ENCODE measurements at regions not wholly inside any gene's neighbourhood (a gene's known extent, or its start where the extent isn't known, plus 50 kb on each side); places are given as distances from the start of the nearest gene placed in this dataset.
A peak's percentile ranks its signal among the peaks of the same experiment; 100 is the strongest.

DNA sequence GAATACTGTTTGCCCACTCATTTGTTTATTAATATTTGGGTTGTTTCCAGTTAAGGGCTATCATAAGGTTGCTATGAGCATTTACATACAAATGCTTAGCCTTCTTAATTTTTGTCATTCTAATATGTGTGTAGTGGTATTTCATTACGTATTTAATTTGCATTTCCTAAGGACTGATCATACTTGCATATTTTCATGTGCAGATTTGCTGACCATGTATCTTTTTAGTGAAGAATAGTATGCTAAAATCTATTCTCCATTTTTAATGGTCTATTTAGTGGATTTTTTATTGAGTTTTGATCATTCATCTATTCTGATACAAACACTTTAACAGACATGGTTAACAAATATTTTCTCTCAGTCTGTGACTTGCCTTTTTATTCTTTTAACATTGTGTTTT, 949.5 kb downstream of the RAB28 start:
- Histone ChIP-seq H2BK120ac (ENCODE audit: low read depth, low read length) (no peak overlapping the region), H3K4me1 (ENCODE audit: control insufficient read depth, insufficient read depth, low read length) (no peaks in the 10 kb centered on the region), H2BK15ac (ENCODE audit: low read depth, low read length) (no peak overlapping the region), H4K5ac (ENCODE audit: low read depth, low read length) (no peak overlapping the region), H3K9ac (ENCODE audit: low read depth, low read length) (no peak overlapping the region), H3K18ac (ENCODE audit: low read depth, low read length) (no peak overlapping the region), H3K4me2 (ENCODE audit: low read depth, low read length) (no peak overlapping the region), H3K23ac (ENCODE audit: low read depth, low read length) (no peak overlapping the region), H2BK20ac (ENCODE audit: low read depth, low read length) (no peak overlapping the region), H4K91ac (ENCODE audit: insufficient read depth, low read depth, low read length) (no peak overlapping the region), H3K56ac (ENCODE audit: extremely low read depth, insufficient read depth, low read length) (no peak overlapping the region), H2AK5ac (ENCODE audit: low read depth, low read length) (no peak overlapping the region), H2AK9ac (replicated peaks; ENCODE audit: low read depth, low read length, poor library complexity) (no peak overlapping the region), H3K79me1 (ENCODE audit: low read depth in 1 of 2, low read length in 2 of 2) (no peaks in the 10 kb centered on the region), H3K9me3 (ENCODE audit: control insufficient read depth, insufficient read depth, low read length) (peaks cover 16% of the 10 kb centered on the region; the same call in 1 of the 2 replicates), H3K4ac (ENCODE audit: low read depth, low read length) (no peak overlapping the region), H3K27ac (ENCODE audit: insufficient read depth, low read length) (no peak overlapping the region), H4K20me1 (ENCODE audit: insufficient read depth, low read length) (no peaks in the 10 kb centered on the region), H3K9me1 (ENCODE audit: insufficient read depth, low read length) (no peaks in the 10 kb centered on the region), H3K36me3 (ENCODE audit: control insufficient read depth, insufficient read depth, low read length) (no peaks in the 10 kb centered on the region), H3K4me3 (ENCODE audit: insufficient read depth, low read depth, low read length) (no peak overlapping the region), H3K14ac (replicated peaks; ENCODE audit: low read depth, low read length) (no peak overlapping the region), H2BK5ac (ENCODE audit: low read depth, low read length, poor library complexity, severe bottlenecking) (no peak overlapping the region), H2AFZ (replicated peaks; ENCODE audit: low read length, poor library complexity) (no peak overlapping the region), H4K8ac (ENCODE audit: low read depth in 2 of 2, low read length in 2 of 2) (no peak overlapping the region), H3K27me3 (ENCODE audit: control insufficient read depth, insufficient read depth, low read length) (no peaks in the 10 kb centered on the region)
- dilution Hi-C loops (cut with HindIII; ENCODE audit: low sequenced_read_pairs, unreplicated experiment): no loop called here
- TF ChIP-seq BHLHE40 (IDR thresholded peaks at IDR 0.05; ENCODE audit: low read depth, low read length) (no peak), NFE2L2 (IDR thresholded peaks at IDR 0.05; ENCODE audit: low read depth, low read length) (no peak), MAFK (IDR thresholded peaks at IDR 0.05; ENCODE audit: low read depth, low read length) (0 out of 2 replicates have a peak, but pooled peaks have one; percentile 29)
- TF ChIP-seq, protein P1, sequence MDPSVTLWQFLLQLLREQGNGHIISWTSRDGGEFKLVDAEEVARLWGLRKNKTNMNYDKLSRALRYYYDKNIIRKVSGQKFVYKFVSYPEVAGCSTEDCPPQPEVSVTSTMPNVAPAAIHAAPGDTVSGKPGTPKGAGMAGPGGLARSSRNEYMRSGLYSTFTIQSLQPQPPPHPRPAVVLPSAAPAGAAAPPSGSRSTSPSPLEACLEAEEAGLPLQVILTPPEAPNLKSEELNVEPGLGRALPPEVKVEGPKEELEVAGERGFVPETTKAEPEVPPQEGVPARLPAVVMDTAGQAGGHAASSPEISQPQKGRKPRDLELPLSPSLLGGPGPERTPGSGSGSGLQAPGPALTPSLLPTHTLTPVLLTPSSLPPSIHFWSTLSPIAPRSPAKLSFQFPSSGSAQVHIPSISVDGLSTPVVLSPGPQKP (IDR thresholded peaks at IDR 0.05; ENCODE audit: borderline replicate concordance, low read depth, low read length): no peak
- ATAC-seq (ENCODE audit: low read depth) (no peak), DNase-seq (no peak)
- CTCF ChIA-PET: no interaction called here
- intact Hi-C loops (cut with micrococcal nuclease): no loop called here
- POLR2A ChIA-PET (ENCODE audit: unreplicated experiment): no interaction called here
- BruUV-seq (replicated peaks): no TSS peak
- WGBS, 2 experiments (ENCODE audit: extremely low coverage in 2 of 2, insufficient read length in 1 of 2): no CpG with 5 or more reads among the region's 1 CpG
- in situ Hi-C loops (cut with MboI; ENCODE audit: low sequenced_read_pairs): no loop called here
